Suppressor macrophage treated with lipopolysaccharide for 4 hours (primary cell): ENCODE measurements at regions not wholly inside any gene's neighbourhood (a gene's known extent, or its start where the extent isn't known, plus 50 kb on each side); places are given as distances from the start of the nearest gene placed in this dataset.
"Not testable (repeated sequence)": the region's sequence is repeated elsewhere in the genome, so short reads cannot be mapped to it uniquely, and the experiment has no call there.

Experiments
- DNase-seq: peaks from one replicate; pipeline ENCODE4 v3.0.0-alpha.2; 2020

DNA sequence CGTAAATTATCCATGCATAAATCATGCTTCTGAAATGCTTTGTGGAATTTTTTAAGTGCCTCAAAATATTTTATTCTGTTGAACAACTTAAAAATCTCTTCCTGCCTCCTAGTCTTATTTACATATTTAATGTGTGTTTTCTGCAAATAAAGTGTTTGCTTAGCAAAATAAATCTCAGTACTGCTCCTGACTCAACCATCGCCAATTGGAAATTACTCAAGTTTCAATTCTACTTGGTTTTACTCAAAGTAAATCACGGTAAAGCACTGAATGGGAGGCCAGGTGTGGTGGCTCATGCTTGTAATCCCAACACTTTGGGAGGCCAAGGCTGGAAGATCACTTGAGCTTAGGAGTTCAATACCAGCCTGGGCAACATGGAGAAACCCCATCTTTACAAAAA, 152.2 kb upstream of the NR5A2 start:
- DNase-seq, result no peak

DNA sequence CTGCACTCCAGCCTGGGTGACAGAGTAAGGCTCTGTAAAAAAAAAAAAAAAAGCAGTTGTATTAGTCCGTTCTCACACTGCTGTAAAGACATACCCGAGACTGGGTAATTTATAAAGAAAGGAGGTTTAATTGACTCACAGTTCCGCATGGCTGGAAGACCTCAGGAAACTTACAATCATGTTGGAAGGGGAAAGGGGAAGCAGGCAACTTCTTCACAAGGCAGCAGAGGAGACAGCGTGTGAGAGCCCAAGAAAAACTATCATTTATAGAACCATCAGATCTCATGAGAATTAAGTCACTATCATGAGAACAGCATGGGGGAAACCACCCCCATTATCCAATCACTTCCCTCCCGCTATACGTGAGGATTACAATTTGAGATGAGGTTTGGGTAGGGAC, 151.7 kb upstream of the NR5A2 start:
- no peak for DNase-seq

DNA sequence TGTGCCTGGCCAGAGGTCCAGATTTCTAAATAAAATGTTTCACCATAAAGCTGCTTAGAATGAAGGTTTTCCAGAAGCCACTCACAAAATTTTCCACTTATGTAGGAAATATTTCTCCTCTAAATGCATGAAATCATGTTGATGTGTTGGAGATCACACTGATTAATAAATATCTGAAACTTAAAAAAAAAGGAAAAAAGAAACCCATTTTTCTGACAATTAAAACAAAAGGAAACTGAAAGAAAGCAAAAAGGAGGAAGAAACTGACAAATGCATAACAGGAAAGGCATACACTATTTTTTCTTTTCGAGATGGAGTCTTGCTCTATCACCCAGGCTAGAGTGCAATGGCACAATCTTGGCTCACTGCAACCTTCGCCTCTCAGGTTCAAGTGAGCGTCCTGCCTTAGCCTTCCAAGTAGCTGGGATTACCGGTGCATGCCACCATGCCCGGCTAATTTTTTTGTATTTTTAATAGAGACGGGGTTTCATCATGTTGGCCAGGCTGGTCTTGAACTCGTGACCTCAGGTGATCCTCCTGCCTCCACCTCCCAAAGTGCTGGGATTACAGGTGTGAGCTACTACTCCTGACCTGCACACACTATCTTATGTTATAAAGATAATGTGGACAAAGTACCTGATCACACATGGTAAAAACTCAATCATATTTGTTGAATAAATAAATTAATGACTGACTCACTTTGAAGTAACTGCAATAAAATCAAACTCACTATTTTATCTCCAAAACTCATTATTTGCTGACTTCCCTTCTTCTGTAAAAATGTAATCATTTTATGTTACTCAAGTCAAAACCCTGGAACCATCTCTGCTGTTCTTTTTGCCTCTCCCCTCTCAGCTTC, 149.8 kb upstream of the NR5A2 start:
- DNase-seq, result peak; percentile 40

DNA sequence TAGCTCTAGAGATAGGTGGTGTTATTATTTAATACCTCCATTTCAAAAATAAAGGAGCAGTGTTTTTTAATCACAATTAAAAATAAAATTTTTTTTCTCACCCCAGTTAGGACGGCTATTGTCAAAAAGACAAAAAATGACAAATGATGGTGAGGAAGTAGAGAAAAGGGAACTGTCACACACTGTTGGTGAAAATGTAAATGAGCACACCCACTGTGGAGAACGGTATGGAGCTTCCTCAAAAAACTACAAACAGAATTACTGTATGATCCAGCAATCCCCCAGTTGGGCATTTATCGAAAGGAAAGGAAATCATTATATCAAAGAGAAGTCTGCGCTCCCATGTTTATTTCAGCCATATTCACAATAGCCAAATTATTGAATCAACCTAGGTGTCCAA, 148.7 kb upstream of the NR5A2 start:
- peak; percentile 55 for DNase-seq

DNA sequence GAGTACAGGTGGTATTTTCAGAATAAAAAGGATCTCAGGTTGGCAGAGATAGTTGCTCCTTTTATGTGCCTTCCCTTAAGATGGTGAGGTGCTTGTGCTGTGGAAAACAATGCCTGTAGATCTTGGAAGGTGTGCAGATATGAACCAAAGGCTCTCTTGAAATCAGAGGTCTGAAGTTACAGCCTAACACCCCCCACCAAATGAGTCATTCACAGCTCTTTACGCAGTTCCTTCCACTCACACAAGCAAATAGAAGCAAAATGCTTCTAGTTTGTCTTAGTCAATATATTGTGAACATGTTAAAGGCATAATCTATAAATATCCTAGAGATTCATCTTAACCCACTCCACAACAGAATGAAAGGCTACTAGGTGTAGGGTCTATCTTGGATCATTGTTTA, 128.9 kb upstream of the NR5A2 start:
- no peak for DNase-seq

DNA sequence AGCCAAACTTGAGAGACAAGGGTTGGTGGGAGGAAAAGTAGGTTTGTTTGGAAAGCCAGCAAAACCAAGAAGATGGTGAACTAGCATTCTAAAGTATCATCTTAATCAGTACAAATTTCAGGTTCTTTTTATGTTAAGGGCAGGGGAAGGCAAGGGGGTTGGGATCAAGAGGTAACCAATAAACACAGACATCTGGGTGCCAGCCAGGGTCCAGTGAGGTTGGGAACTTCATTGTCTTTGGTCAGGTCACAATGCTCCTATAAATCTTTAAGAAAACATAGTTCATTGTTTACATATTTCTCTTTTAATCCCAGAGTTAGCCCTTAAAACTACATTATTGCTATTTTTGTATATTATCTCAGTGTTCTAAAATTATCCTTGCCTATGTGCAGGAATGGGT, 126.2 kb upstream of the NR5A2 start:
- DNase-seq, result no peak

DNA sequence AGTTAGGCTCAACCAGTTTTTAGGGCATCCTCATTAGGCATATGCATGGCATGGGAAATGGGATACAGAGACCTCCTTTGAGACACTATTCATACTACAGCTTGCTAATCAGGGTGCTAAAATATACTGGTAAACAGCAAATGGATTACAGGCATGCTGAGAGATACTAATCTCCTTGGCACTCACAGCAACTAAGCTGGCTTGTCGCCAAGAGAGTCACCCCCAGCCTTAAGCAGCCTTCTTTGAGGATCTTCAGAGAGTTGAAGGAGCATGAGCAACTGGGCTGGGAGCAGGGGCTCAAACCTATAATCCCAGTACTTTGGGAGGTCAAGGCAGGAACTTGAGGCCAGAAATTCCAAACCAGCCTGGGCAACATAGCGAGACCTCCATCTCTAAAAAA, 120.1 kb upstream of the NR5A2 start:
- DNase-seq, result no peak

DNA sequence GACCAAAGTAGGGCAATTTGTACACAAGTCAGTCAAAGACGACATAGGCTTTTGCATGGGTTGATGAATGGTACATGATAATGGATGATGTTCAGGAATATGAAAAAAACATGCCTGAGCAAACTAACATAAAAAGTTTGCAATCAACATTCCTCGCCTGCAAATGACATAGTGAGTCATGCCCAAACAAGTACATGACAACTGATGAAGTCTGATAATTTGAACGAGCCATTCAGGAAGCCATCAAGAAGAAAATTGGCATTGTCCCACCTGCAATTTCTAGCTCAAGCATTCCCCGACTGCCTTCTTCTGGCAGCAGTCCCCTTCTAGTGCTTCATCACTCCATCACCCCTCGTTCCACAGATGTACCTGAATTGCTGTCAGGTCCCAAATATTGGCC, 118.4 kb upstream of the NR5A2 start:
- no peak for DNase-seq

DNA sequence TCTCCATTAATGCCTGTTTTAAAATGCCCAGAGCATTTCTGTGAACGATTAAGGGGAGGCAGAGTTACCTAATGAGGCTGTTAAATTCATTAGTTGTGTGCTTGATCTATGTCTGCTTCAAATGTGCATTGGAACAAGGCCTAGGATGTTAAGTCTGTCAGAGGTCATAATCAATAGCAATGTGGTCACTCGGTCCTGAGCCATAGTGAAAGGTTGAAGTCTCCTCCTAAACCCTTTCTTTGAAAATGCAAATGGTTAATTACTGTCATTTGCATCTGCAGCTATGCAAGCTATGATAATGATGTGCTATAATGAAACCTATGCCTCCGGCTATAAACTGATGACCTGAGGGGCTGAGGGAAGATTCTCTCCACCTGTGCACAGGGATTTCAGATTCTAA, 114.2 kb upstream of the NR5A2 start:
- DNase-seq, result no peak

DNA sequence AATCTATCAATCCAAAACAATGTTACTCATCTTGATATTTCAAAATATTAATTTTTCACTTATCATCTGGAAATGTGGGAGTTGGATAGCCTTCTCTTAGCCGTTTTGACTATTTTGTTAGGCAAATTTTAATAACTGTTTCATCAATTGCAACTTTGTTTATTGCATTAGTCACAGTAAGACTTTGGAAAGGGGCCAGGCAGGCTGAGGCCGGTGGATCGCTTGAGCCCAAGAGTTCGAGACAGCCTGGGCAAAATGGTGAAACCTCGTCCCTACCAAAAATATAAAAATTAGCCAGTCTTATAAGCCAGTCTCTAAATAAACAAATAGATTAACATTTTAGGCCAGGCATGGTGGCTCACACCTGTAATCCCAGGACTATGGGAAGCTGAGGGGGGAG, 113.0 kb upstream of the NR5A2 start:
- no peak for DNase-seq

DNA sequence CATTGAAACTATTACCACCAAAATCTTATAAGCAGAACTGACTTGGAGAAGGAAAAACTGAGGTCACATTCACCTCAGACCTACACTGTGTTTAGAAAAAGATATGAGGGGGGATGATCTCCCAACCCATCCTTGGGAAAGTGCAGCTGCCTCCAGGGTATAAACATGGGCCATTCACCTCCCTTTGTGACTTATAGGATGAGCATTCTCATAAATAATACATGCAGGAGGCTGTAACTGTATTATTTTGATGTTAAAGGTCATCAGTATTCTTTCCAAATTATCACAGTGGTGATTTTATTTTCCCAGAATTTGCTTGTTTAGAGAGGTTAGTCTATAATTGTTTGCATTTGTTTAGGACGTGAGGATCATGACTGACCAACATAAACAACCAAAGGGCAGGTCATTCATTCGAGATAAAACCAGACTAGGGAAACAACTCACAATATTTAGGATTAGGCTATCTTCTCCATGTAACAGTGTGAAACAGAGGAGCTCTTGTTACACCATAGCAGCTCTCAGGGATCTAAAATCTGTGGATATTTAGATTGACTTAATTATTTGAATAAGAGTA, 109.2 kb upstream of the NR5A2 start:
- DNase-seq, result no peak

DNA sequence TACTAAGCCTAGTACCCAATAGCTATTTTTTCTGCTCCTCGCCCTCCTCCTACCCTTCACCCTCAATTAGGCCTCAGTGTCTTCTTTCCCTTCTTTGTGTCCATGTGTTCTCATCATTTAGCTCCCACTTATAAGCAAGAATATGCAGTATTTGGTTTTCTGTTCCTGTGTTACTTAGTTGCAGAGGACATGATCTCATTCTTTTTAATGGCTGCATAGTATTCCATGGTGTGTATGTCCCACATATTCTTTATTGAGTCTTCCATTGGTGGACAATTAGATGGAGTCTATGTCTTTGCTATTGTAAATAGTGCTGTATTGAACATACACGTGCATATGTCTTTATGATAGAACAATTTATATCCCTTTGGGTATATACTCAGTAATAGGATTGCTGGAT, 106.9 kb upstream of the NR5A2 start:
- DNase-seq, result no peak

DNA sequence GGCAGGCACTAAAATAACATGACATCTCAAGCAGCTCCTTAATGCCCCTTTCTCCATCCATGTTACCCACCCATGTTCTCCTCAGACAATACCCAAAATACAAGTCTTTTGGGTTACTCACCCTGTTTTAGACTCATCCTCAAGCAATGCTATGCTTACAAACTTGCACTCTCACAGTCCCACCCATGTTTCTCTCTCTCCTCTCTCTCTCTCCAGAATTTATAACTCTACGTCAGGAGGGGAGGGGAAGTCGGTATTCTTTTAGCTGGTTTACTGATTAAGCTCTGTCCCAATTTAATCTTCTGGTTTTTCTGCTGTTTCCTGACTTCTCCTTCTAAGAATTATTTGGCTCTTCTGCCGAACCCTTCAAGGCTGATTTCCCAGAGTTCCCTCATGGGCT, 98.0 kb upstream of the NR5A2 start:
- no peak for DNase-seq

DNA sequence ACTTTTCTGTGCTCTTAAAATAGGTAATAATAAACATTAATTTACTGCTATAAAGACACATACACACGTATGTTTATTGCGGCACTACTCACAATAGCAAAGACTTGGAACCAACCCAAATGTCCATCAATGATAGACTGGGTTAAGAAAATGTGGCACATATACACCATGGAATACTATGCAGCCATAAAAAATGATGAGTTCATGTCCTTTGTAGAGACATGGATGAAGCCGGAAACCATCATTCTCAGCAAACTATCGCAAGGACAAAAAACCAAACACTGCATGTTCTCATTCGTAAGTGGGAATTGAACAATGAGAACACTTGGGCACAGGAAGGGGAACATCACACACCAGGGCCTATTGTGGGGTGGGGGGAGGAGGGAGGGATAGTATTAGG, 97.4 kb upstream of the NR5A2 start:
- DNase-seq, result not testable (repeated sequence)

DNA sequence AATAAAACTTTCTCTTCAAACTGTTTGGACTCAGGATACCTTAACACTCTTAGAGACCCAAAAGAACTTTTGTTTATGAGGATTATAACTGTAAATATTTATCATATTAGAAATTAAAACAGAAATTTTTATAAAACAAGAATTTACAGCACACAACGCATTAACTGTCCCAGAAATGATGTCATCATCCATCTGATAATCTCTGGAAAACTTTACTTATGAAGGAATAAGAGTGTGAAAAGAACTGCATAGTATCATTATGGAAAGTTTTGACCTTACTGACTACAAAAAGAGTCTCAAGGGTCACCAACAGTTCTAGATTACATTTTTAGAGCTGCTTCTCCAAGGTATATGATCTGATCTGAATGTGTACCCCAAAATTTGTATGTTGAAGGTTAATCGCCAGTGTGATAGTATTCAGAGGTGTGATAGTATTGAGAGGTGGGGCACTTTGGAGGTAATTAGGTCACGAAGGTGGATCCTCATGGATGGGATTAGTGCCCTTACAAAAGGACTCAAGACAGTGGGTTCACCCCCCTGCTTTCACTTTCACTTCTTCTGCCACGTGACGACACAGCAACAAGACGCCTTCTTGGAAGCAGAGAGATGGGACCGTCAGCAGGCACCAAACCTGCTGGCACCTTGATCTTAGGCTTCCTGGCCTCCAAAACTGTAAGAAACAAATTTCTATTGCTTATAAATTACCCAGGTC, 95.7 kb upstream of the NR5A2 start:
- DNase-seq, result peak; percentile 42

DNA sequence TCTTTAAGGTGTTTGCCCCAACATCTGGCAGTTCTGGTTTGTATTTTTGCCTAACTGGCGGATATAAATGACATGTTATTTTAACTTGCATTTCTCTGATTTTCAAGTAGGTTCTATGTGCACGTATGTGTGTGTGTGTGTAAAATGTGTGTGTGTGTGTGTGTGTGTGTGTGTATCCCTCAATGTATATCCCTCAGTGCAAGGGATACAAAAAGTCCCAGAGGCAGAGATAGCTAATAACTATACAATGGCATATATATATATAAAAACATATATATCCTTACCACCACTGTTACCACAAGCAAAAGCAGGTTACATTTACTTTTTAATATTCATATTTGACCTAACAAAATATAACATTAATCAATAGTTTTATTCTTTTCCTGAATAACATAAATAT, 95.0 kb upstream of the NR5A2 start:
- no peak for DNase-seq

DNA sequence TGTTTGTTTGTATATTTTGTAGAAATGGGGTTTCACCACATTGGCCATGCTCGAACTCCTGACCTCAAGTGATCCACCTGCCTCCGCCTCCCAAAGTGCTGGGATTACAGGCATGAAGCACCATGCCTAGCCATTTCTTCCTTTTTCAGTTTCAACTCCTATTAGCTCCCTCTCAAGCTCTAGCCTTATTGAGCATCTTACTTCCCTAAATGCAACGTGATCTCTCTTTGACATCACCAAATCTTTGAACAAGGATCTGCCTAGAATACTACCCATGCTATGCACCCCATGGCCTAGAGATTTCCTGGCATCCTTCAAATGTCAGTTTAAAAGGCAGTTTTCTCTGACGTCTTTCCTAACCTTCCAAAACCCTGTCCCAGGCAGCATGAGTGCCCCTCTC, 91.1 kb upstream of the NR5A2 start:
- DNase-seq, result peak; percentile 36

DNA sequence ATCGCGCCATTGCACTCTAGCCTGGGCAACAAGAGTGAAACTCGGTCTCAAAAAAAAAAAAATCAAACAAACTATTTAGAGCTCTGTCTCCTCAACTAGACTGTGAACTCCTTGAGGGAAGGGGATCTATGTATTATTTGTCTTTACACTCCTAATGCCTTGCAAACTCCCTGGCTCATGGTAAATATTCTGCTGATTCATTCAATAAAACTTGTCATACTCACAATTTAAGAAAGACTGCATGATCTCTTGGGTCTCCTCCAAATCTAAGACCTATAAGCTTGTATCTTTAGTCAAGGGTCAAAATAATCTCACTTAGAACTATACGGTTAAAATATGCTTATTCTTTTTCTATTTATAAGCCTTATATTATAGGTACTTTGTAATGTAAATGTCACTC, 90.3 kb upstream of the NR5A2 start:
- DNase-seq, result no peak

DNA sequence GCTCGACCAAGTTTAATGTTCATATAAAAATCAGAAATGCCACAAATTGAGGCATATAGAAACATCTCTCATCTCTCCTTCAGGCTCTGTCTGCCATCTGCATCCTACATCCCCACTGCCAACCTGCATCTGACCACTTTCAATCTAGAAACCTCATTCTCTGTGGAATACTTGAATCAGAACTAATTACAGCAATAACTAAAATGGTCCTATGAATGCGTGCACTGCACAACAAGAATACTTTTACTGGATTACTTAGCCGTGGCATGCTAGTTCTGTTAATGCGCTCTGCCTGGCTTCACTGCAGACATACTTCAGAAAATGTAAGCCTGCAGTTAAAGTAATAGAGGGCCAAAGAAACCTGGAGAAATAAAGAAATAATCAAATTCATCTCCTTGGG, 89.8 kb upstream of the NR5A2 start:
- DNase-seq, result no peak

DNA sequence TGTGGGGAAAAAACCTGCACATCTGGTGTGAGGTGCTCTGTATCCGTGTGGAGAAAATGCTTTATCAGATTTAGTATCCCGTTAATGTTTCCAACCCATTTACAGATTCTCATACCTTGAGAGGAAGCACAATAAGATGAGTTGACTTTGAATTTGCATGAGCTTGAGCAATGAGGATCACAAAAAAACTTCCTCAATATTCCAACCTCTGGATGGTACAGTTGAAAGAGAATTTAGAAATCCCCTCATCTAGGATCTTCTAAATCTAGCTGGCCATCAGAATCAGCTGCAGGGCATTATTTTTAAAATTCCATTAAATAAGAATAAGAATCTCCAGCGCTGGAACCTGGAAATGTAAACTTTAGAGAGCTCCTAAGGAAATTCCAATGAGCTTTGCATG, 82.5 kb upstream of the NR5A2 start:
- DNase-seq, result no peak

DNA sequence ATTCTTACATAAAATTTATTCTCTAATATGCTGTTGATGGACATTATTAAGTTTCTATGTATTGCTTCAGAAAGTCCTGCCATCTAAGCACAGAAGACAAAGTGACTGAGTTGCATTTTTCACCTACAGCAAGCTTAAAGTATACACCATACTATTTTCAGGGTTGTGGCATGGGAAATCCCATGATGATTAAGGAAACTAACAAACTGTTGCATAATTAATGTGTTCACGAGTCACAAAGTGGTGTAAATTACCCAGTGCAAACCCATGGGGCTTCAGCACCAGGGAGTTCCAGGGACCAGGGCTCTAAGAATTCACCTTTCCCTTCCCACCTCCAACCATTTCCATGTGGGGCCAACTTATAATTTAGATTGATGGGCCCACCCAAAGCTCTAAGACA, 81.9 kb upstream of the NR5A2 start:
- peak; percentile 40 for DNase-seq

DNA sequence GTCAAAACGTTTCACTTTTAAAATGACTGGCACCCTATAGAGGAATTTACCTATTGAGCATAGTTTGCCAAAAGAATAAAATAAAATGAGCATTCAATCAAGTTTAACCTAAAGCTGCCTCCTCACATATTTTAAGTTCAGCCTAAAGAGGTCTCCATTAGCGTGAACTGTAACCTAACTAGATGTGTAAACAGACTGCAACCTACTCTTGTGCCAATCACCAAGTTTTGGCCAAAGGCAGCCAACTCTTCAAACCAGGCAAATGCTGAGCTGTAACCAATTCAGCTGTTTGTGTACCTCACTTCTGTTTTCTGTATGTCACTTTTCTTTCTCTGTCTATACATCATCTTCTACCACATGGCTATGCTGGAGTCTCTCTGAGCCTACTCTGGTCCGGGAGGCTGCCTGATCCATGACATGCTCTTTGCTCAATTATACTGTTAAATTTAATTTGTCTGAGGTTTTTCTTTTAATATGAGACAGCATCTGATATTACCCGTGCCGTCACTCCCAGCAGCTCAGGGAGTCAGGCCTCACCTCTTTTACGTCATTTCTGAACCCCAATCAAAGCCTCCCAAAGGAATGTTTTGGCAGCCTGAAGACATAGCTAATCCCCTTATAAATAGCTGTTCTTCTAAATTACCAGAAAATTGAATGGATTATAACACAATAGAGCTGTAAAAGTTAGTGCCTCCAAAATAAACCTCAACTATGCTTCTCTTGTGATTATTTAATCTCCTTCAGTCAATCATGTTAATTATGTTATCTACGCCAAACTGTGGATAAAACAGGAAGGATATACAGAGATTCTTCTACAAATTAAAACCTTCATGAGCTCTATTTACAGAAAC, 81.0 kb upstream of the NR5A2 start:
- no peak for DNase-seq

DNA sequence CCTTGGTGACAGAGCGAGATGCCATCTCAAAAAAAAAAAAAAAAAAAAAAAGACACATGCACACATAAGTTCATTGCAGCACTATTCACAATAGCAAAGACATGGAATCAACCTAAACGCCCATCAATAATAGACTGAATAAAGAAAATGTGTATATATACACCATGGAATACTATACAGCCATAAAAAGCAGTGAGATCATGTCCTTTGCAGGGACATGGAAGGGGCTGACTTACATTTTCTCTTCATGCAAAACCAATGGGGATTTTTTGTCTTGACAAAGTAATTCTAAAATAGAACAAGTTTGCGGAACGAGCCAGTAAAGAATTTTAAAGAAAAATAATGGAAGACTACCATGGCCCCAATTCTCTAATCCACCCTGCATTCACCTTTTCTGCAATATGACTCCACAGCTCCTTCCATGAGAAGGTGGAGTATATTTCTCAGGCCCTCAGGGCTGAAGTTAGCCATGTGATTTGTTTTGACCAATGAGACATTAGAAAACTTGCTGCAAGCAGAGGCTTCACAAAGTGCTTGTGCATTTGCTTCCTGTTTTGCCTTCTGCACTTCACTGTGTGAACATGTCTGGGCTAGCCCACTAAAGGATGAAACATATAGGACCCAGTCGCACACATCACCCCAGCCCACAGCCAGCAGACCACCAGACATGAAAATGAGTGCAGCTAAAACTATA, 78.8 kb upstream of the NR5A2 start:
- no peak for DNase-seq
